ENCODE measurements at regions not wholly inside any gene's neighbourhood (a gene's known extent, or its start where the extent isn't known, plus 50 kb on each side); places are given as distances from the start of the nearest gene placed in this dataset.

DNA sequence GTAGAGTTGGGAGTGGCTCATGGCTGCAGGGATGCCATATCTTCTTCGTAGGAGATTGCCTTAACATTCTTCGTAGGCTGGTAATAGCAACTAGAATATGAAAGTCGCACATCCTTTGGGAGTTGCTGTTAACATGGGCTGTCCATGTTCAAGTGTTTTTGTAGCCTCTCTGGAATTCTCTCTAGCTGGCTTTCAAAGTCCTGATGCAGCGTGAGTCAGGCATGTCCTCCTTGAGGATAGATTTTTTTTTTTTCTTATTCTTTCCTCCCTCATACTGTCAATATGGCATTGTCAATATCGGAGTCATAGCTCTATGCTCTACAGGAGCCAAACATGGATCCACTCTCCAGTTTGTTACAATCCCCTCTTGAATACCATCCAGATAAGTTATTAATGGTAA, 494.8 kb upstream of the WWC1 start:
- Histone ChIP-seq H3K79me2 (ENCODE audit: insufficient read depth, low read length) (no peaks in the 10 kb centered on the region), H3K27ac (ENCODE audit: low read depth, low read length, poor library complexity, severe bottlenecking) (no peak overlapping the region), H3K4me3 (ENCODE audit: low read depth, low read length, poor library complexity, severe bottlenecking) (no peak overlapping the region), H3K9me3 (ENCODE audit: low read length) (no peaks in the 10 kb centered on the region), H4K20me1 (ENCODE audit: insufficient read depth, low read length) (no peaks in the 10 kb centered on the region), H3K4me1 (ENCODE audit: insufficient read depth, low read length, severe bottlenecking) (no peaks in the 10 kb centered on the region), H3K9me2 (ENCODE audit: low read depth, low read length) (no peaks in the 10 kb centered on the region), H3F3A (ENCODE audit: insufficient read depth, low read length) (no peaks in the 10 kb centered on the region), H3K36me3 (ENCODE audit: insufficient read depth, low read length) (no peaks in the 10 kb centered on the region), H2AFZ (ENCODE audit: low read length) (no peak overlapping the region), H3K9ac (ENCODE audit: low read length) (no peak overlapping the region), H3K4me2 (ENCODE audit: low read length) (no peak overlapping the region), H3K27me3 (ENCODE audit: insufficient read depth, low read length) (no peaks in the 10 kb centered on the region)
- TF ChIP-seq, protein P1, sequence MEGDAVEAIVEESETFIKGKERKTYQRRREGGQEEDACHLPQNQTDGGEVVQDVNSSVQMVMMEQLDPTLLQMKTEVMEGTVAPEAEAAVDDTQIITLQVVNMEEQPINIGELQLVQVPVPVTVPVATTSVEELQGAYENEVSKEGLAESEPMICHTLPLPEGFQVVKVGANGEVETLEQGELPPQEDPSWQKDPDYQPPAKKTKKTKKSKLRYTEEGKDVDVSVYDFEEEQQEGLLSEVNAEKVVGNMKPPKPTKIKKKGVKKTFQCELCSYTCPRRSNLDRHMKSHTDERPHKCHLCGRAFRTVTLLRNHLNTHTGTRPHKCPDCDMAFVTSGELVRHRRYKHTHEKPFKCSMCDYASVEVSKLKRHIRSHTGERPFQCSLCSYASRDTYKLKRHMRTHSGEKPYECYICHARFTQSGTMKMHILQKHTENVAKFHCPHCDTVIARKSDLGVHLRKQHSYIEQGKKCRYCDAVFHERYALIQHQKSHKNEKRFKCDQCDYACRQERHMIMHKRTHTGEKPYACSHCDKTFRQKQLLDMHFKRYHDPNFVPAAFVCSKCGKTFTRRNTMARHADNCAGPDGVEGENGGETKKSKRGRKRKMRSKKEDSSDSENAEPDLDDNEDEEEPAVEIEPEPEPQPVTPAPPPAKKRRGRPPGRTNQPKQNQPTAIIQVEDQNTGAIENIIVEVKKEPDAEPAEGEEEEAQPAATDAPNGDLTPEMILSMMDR (IDR thresholded peaks at IDR 0.05; ENCODE audit: low read length): no peak
- TF ChIP-seq EZH2 (IDR thresholded peaks at IDR 0.05; ENCODE audit: borderline replicate concordance, low read length): no peak

DNA sequence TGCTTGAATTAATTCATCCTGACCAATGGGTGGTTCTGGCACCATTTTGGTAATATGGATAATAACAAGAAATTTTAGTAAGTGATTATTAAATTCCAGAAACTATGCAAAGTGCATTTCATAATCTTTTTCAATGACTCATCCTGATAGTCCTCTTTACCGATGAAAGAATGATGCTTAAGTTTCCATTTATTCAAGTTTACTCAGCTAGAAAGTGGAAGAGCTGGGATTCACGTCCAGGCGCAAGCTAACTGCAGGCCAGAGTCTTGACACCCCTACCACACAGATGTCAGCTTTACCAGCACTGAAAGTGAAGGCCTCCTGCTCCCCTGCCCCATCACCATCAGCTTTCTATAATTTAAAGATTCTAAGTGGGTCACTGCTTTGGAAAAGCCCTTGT, 493.5 kb upstream of the WWC1 start:
- H3K9ac ChIP-seq (ENCODE audit: low read length): no peak overlapping the region
- H3K4me2 ChIP-seq (ENCODE audit: low read length): no peak overlapping the region
- no peaks in the 10 kb centered on the region for H3F3A ChIP-seq (ENCODE audit: insufficient read depth, low read length)
- H2AFZ ChIP-seq (ENCODE audit: low read length): no peak overlapping the region
- H3K4me3 ChIP-seq (ENCODE audit: low read depth, low read length, poor library complexity, severe bottlenecking): no peak overlapping the region
- no peaks in the 10 kb centered on the region for H3K27me3 ChIP-seq (ENCODE audit: insufficient read depth, low read length)
- H3K27ac ChIP-seq (ENCODE audit: low read depth, low read length, poor library complexity, severe bottlenecking): no peak overlapping the region
- no peaks in the 10 kb centered on the region for H4K20me1 ChIP-seq (ENCODE audit: insufficient read depth, low read length)
- TF ChIP-seq, protein P1 (IDR thresholded peaks at IDR 0.05; ENCODE audit: low read length): no peak
- TF ChIP-seq EZH2 (IDR thresholded peaks at IDR 0.05; ENCODE audit: borderline replicate concordance, low read length): no peak
- H3K36me3 ChIP-seq (ENCODE audit: insufficient read depth, low read length): no peaks in the 10 kb centered on the region
- no peaks in the 10 kb centered on the region for H3K4me1 ChIP-seq (ENCODE audit: insufficient read depth, low read length, severe bottlenecking)
- no peaks in the 10 kb centered on the region for H3K79me2 ChIP-seq (ENCODE audit: insufficient read depth, low read length)
- no peaks in the 10 kb centered on the region for H3K9me3 ChIP-seq (ENCODE audit: low read length)
- H3K9me2 ChIP-seq (ENCODE audit: low read depth, low read length): no peaks in the 10 kb centered on the region

DNA sequence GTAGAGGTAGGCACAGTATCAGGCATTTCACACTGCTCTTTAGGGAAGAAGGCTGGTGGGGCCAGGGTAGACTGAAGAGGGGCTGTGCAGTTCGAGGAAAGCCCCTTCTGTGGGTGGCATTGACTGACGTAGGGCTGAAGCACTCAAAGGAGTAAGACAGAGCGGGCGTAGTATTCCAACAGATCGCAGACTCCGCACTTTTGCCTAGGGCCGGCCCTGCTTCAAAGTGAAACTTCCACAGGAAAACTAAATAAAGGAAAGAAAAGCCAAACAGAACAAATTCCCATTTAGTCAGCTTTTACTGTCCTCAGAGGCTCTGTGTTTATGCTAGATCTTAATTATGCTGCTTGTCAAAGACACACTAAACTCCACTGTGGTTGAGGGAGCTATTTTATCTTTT, 493.0 kb upstream of the WWC1 start:
- H3K9me3 ChIP-seq (ENCODE audit: low read length): no peaks in the 10 kb centered on the region
- no peaks in the 10 kb centered on the region for H3K9me2 ChIP-seq (ENCODE audit: low read depth, low read length)
- no peak overlapping the region for H2AFZ ChIP-seq (ENCODE audit: low read length)
- H3K4me1 ChIP-seq (ENCODE audit: insufficient read depth, low read length, severe bottlenecking): no peaks in the 10 kb centered on the region
- H3K36me3 ChIP-seq (ENCODE audit: insufficient read depth, low read length): no peaks in the 10 kb centered on the region
- no peak overlapping the region for H3K9ac ChIP-seq (ENCODE audit: low read length)
- no peaks in the 10 kb centered on the region for H3K27me3 ChIP-seq (ENCODE audit: insufficient read depth, low read length)
- no peaks in the 10 kb centered on the region for H4K20me1 ChIP-seq (ENCODE audit: insufficient read depth, low read length)
- no peaks in the 10 kb centered on the region for H3F3A ChIP-seq (ENCODE audit: insufficient read depth, low read length)
- no peaks in the 10 kb centered on the region for H3K79me2 ChIP-seq (ENCODE audit: insufficient read depth, low read length)
- no peak overlapping the region for H3K4me3 ChIP-seq (ENCODE audit: low read depth, low read length, poor library complexity, severe bottlenecking)
- TF ChIP-seq, protein P1 (IDR thresholded peaks at IDR 0.05; ENCODE audit: low read length): no peak
- TF ChIP-seq EZH2 (IDR thresholded peaks at IDR 0.05; ENCODE audit: borderline replicate concordance, low read length): no peak
- no peak overlapping the region for H3K4me2 ChIP-seq (ENCODE audit: low read length)
- no peak overlapping the region for H3K27ac ChIP-seq (ENCODE audit: low read depth, low read length, poor library complexity, severe bottlenecking)
